Stimulated activated CD8-positive, alpha-beta memory T cell treated with anti-CD3 and anti-CD28 coated beads, Interleukin-12 subunit alpha, Interleukin-12 subunit beta, amount 100 ng/mL, for 4 hours (primary cell): ENCODE measurements at regions not wholly inside any gene's neighbourhood (a gene's known extent, or its start where the extent isn't known, plus 50 kb on each side); places are given as distances from the start of the nearest gene placed in this dataset.
"Not testable (repeated sequence)": the region's sequence is repeated elsewhere in the genome, so short reads cannot be mapped to it uniquely, and the experiment has no call there.

Source experiments
- DNase-seq: peaks from one replicate; pipeline ENCODE4 v3.0.0-alpha.2; 2020; ENCODE audit warnings: low read depth

- no peak for DNase-seq
Measured at GRCh38 chrX:38940547-38940946, 139.3 kb downstream of the MID1IP1 start.

- DNase-seq: no peak
Measured at GRCh38 chrX:38941675-38942074, 140.4 kb downstream of the MID1IP1 start.

- no peak for DNase-seq
Measured at GRCh38 chrX:38943120-38943519, 141.9 kb downstream of the MID1IP1 start.

- no peak for DNase-seq
Measured at GRCh38 chrX:38948046-38948445, 146.8 kb downstream of the MID1IP1 start.

- no peak for DNase-seq
Measured at GRCh38 chrX:38954520-38954919, 153.3 kb downstream of the MID1IP1 start.

GRCh38 chrX:38959736-38960135 lies 158.5 kb downstream of the MID1IP1 start:
- DNase-seq: no peak

- no peak for DNase-seq
Measured at GRCh38 chrX:38960137-38960536, 158.9 kb downstream of the MID1IP1 start.

- DNase-seq: no peak
Measured at GRCh38 chrX:38961936-38962335, 160.7 kb downstream of the MID1IP1 start.

- DNase-seq: not testable (repeated sequence)
Measured at GRCh38 chrX:38963244-38963643, 162.0 kb downstream of the MID1IP1 start.

GRCh38 chrX:38965888-38966287 lies 164.6 kb downstream of the MID1IP1 start:
- no peak for DNase-seq

- DNase-seq: no peak
Measured at GRCh38 chrX:38968344-38969216, 167.3 kb downstream of the MID1IP1 start.

- DNase-seq: no peak
Measured at GRCh38 chrX:38970074-38970473, 168.8 kb downstream of the MID1IP1 start.

GRCh38 chrX:38970845-38971244 lies 169.6 kb downstream of the MID1IP1 start:
- no peak for DNase-seq

GRCh38 chrX:38973322-38973721 lies 172.1 kb downstream of the MID1IP1 start:
- DNase-seq: no peak

- no peak for DNase-seq
Measured at GRCh38 chrX:38974542-38974941, 173.3 kb downstream of the MID1IP1 start.

- DNase-seq: no peak
Measured at GRCh38 chrX:38975368-38975942, 174.2 kb downstream of the MID1IP1 start.

GRCh38 chrX:38982370-38982769 lies 181.1 kb downstream of the MID1IP1 start:
- no peak for DNase-seq

- DNase-seq: no peak
Measured at GRCh38 chrX:38982843-38983242, 181.6 kb downstream of the MID1IP1 start.

- DNase-seq: no peak
Measured at GRCh38 chrX:38985375-38985774, 184.1 kb downstream of the MID1IP1 start.

- DNase-seq: no peak
Measured at GRCh38 chrX:38985945-38986344, 184.7 kb downstream of the MID1IP1 start.

GRCh38 chrX:38986586-38986985 lies 185.3 kb downstream of the MID1IP1 start:
- DNase-seq: no peak

- no peak for DNase-seq
Measured at GRCh38 chrX:38987198-38987651, 186.0 kb downstream of the MID1IP1 start.

- no peak for DNase-seq
Measured at GRCh38 chrX:38988301-38988700, 187.0 kb downstream of the MID1IP1 start.

- DNase-seq: no peak
Measured at GRCh38 chrX:38989076-38989475, 187.8 kb downstream of the MID1IP1 start.
